Midbrain (tissue), 1 donor: ENCODE measurements at regions not wholly inside any gene's neighbourhood (a gene's known extent, or its start where the extent isn't known, plus 50 kb on each side); places are given as distances from the start of the nearest gene placed in this dataset.
A peak's percentile ranks its signal among the peaks of the same experiment; 100 is the strongest.

Experiments used
- DNase-seq: peaks from one replicate; lab custom pipeline; 2025; lab: John Stamatoyannopoulos, UW

DNA sequence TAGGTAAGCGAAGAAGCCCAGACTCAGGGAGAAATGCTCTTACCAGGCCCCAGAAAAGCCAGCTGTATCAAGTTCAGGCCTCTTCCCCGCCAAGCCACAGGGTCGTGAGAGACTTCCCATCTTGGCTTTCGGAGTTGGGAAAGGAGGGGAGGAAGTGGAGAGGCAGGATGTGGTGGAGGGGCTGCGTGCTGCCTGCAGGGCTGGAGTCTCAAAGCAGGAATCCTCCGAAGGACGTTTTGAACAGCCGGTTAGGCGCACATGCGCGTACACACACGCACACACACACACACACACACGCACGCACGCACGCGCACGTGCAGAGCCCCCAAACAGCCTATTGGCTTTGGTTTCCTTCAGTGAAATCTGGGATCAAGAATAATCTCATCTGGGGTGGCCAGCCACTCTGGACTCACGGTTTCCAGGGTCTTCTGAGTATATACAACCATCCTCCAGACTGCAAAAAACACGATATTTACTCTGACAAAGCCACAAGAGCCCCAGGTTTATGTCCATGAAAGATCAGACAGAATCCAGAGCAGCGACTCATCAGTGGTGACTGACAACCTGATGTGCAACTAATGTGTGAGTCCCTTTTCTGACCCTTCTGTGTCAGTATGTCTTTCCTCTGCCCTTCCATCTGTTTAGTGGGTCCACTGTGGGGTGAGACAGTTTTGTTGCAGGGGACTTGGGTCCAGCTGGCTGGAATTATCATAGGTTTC lies 115.0 kb upstream of the ZNF438 start:
- no peak for DNase-seq

DNA sequence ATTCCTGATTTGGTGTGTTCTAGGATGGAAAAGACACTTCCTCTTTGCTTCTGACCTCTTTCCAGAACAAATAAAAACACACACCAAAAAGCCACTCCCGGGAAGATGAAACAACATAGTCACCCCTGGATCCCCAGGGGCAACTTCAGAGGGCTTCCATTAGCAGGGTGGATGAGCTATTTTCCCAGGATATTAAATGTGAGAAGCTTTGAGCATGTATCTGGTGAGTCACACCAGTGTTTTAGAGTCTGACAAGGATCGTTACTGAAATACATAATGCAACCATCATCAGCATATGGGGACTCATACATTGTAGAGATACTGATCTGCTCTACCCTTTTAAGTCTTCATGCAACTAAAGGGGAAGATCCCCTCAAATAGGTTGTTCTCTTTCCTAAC lies 115.5 kb upstream of the ZNF438 start:
- no peak for DNase-seq

DNA sequence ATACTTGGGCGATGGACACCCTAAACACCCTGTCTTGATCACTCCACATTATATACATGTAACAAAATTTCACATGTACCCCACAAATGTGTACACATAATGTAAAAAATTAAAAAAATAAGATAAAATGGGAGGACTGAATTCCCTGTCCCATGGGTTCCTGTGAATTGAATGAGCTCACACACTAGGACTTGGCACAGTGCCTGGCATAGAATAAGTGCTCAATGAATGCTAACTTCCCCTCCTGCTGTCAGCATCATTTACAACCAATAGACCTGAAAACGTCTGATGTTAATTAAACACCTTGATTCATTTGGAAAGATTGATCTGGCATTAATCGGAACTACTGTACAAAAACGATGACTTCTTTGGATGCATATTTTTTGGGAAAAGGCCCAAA lies 117.3 kb upstream of the ZNF438 start:
- DNase-seq, result no peak

DNA sequence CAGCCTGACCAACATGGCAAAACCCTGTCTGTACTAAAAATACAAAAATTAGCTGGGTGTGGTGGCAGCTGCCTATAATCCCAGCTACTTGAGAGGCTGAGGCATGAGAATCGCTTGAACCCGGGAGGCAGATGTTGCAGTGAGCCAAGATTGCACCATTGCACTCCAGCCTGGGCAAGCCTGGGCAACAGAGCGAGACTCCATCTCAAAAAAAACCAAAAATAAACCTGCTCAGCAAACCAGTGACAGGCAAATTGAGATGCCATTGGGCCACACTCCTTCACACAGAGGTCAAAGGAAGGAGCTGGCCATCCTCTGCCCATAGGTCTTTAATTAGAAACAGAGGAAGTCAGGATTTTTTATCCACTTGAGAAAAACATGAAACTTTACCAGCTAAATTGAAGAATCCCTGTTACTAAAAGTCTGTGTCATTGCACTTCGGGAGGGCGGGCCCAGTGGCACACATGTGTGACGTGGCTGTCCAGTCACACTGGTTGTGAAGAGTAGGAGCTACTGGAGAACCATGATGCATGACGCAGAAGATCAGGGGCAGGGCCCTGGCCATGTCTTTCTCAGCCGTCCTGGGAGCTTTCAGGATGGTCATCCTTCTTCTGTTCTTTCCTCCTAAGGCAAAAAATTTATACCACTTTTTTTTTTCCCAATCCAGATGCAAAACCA lies 118.3 kb upstream of the ZNF438 start:
- DNase-seq, result no peak

DNA sequence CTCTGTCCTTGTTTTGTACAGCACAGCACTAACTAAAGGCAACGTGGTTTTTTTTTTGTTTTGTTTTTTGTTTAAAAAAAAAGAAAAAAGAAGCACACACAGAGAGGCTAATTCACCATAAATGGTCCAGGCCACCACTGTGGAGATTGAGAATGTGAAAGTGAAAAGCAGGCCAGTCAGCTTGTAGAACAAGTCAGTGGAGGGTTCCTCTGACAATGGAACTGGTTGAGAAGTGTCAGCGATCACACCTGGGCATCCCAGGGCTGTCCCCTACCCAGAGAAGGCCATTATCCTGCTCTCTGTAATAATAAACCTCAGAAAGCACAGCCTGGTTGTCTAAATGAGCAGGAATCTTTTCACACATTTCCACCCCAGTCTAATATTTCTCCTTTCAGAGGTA lies 119.6 kb upstream of the ZNF438 start:
- no peak for DNase-seq

DNA sequence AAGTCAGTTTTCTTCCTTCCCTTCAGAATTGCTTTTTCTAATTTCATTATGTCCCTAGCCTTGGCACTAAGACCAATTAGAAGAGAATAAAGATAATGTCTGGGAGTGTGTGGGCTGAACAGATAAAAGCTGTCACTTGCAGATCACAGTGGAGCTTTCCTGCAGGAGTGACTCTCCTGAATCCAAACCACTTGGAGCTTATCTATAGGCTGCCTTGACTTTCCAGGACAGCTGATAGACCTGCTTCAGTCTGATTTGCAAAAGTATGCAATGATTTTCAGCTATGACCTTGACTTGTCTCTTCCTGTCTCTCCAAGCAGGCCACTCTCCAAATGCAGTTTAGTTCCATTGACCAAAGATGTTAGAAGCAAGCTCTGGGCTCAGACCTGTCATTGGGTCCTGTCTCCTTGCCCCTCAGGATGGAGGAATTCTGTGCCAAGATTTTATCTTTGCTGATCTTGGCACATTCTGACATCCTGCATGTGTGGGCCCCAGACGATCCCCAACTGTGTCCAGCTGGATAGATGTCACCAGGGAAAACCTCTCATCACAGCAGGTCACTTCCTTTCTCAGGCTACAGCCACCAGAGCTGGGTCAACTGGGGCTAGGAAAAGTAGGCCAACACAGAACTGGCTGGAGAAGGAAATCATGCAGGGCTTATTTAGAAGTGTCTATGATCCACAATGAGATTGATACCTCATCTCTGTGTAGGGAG lies 120.9 kb upstream of the ZNF438 start:
- DNase-seq, result no peak

DNA sequence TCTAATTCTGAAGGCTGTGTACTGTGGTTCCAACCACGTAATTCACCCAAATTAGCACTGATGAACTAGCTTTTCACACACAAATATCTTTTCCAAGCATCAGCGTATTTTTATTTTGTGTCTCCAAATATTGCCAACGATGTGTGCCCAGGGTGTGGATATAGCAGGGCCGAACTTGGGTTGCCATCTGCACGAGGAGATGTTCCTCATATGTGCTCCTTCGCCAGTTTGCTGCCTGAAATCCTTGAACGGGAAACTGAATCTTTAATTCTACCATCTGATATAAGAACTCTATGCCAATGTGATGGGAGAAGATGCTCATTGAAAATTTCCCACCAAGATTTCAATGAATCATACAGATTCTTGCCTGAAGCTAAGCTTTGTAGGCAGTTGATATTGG lies 121.5 kb upstream of the ZNF438 start:
- DNase-seq, result no peak

DNA sequence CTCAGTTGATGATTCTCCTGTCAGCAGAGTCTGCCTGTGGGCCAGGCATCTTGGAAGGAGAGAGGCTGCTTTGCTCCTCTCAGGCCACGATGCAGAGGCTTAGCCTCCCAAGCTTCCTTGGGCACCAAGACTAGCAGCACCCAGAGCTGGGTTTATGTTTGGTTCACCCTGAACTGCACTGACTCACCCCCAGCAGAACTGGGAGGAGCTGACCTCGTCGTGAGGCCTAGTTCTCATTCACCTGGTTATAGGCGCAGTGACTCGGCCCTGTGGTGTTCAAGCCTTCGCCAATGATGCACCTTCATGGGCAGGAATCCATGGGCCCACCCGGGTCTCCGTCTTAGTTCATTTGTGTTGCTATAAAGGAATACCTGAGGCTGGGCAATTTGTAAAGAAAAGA lies 122.0 kb upstream of the ZNF438 start:
- no peak for DNase-seq

DNA sequence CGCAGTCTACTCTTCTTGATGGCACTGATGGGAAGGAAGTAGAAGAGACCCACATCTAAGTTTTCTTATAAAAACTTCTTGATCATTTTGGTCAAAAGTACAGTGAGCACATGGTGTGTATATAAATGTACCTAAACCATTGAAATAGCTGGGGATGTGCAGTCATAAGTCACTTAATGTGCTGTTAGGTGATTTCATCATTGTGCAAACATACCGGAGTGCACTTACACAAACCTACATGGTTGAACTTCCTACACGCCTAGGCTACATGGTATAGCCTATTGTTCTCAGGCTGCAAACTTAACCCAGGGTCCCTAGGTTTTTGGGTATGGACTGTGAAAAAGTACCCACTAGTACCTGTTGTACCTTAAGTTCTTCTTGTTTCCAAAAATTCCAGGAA lies 123.3 kb upstream of the ZNF438 start:
- no peak for DNase-seq

DNA sequence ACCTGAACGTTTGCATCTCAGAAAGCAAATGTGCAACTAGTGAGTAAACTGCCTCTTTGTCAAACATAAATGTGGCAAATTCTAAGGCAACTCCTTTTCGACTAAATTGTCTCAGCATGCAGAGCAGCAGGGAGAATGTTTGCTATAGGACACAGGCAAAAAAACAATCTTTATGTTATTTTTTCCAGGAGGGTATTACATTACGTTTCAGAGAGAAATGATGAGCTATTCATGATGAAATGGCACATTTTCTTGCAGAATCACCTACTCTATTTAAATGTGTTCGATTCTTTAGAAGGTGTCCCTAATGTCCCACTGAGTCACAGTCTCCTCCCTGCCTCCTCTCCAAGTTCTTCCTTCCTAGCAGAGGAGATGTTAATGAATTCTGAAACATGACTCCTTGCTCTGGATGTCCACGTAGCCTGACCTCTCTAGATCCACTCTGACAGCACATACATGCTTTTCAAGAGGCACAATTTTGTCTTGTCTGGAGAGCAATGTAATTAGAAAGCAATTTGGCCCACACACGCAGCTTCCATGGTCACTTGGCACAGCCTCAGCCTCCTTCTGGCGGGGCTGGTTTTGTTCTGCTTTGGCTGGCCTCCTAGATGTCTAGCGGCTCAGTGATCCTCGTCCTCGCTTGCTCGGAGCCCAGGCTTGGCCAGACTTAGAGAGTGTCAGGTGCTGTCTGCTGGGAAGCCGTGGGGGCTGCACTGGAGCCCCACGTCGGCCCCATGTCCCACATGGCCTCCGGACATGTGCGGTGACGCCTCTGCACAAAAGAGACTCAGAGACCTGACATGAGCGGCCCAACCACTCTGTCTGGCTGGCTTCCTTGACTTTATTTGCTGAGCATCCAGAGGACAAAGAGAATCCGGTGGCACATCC lies 125.7 kb upstream of the ZNF438 start:
- peak; percentile 51 for DNase-seq

DNA sequence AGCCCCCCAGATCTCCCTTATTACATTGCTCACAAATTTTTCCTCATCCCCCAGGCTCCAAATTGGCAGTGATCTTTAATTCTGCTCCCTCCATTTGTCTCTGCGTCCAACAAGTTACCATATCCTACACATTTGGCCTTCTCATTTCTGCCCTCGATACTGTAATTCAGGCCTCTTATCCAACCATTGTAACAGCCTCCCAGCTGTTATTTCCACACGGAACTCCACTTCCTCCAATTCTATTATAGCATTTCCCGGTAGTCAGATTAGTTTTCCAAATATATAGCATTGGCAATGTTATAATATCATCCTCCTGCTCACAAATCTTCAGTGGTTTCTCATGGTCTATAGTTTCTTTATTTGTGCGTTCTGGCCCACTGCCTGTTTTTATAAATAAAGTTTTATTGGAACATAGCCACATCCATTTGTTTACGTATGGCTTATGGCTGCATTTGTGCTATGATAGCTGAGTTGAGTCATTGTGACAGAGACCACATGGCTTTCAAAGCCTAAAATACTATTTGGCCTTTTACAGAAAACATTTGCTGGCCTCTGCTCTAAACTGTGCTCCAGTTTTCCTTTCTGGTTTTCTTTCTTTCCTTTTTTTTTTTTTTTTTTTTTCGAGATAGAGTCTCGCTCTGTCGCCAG lies 126.5 kb upstream of the ZNF438 start:
- DNase-seq, result no peak

DNA sequence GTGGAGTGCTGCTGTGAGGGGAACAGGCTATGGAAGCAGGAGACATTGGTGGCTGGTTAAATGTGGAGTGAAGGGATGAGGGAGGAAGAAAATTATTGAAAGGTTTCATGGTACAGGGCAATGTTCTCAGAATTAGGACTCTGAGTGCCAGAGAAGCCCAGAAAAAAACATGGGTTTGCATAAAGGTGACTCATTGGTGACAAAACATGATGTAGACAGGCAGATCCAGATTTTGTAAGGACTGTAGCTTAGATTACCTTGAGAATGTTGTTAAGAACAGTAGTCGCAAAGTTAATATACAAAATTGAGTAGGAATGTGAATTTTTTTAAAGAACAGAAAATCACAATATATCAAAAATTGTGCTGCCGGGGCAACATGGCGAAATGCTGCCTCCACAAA lies 134.9 kb upstream of the ZNF438 start:
- DNase-seq, result no peak

DNA sequence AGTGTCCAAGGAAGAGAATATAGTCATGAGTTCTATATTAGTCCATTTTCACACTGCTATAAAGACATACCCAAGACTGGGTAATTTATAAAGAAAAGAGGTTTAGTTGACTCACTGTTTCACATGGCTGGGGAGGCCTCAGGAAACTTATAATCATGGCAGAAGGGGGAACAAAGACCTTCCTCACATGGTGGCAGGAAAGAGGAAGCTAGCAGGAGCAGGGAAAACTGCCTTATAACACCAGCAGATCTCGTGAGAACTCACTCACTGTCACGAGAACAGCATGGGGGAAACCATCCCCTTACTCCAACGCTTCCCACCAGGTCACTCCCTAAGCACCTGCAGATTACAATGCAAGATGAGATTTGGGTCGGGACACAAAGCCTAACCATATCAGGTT lies 139.0 kb upstream of the ZNF438 start:
- DNase-seq, result no peak

DNA sequence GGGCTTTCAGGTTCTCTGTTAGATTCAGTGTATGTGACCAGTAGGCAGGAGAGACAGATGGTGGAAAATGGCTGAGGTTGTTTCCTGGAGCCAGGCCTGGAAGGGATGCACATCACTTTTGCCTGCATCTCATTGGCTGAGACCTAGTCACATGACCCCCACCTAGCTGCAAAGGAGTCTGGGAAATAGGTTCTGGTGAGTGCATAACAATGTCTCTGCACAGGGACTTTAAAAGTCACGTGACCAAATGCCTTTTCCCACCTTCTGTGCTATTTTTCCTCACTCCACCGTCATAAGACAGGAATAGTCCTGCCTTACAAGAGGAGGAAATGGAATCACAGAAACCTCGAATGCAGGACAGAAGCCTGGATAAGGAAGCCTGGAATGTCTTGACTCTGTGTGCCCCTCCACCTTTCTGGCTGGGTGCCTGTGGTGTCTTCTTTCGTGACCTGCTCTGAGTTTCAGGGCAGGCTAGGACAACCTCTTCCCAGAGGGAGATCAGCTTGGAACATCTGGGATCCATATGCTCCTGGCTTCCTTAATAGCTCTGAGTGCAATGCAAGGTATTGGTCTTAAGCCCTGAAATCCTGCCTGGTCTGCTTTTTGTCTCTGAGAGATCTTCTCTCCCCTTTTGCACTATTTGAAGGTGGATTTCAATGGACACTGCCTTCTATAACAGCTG lies 139.9 kb upstream of the ZNF438 start:
- no peak for DNase-seq

DNA sequence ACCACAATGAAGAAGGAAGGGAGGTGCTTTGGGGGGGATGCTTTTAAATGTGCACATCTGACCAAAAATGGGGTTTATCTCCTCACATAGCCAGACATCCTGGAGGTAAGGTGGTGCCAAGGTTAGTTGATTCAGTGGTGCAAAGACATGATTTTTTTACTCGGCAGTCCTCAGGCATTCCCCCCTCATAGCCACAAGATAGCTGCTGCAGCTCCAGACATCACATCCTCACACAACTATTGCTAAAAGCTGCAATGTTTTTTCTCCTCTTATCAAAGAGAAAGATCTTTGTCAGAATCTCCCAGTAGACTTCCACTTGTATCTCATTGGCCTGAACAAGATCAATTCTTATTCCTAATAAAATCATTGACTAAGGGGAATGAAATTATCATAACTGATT lies 141.3 kb upstream of the ZNF438 start:
- no peak for DNase-seq

DNA sequence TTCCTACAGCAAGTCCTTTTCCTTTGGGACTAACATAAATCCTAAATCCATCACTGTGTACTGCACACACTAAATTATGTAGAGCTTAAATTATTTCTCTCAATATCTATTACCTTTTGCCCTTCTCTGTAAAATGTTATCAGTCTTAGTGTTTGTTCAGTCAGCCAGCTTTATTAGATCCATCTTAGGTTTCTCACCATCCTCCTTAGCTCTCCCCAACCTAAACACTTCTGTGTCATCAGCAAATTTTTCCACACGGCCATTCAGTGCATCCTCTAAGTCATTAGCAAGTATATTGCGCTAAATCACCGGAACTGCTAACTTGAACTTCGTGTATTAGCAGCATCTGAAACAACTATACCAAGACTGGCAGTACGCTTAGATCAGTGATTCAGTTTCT lies 142.1 kb upstream of the ZNF438 start:
- DNase-seq, result no peak

DNA sequence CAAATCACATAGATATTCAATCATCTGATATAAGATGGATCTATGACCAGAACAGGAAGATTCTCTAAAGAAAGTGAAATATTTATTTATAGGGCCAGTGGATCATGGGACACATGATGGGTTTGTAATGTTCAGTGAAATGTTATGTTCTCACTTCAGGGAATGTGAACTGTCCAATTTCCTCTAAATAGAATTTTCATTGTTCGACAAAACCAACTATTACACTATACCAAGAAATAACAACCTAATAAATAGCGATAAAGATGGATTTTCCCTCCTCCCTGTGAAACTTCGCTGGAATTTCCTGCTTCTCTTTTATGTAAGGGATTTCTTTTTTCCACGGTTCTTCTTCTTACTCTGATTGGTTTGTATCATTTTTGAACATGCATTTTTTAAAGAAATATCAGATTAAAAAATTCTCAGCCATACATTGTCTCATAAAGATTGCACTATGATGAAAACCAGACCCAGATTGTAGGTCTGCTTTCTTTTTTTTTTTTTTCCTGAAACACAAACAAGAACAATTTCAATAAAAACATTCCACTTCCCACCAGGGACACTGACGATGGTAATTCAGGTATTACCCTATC lies 139.8 kb upstream of the ZEB1 start:
- no peak for DNase-seq

DNA sequence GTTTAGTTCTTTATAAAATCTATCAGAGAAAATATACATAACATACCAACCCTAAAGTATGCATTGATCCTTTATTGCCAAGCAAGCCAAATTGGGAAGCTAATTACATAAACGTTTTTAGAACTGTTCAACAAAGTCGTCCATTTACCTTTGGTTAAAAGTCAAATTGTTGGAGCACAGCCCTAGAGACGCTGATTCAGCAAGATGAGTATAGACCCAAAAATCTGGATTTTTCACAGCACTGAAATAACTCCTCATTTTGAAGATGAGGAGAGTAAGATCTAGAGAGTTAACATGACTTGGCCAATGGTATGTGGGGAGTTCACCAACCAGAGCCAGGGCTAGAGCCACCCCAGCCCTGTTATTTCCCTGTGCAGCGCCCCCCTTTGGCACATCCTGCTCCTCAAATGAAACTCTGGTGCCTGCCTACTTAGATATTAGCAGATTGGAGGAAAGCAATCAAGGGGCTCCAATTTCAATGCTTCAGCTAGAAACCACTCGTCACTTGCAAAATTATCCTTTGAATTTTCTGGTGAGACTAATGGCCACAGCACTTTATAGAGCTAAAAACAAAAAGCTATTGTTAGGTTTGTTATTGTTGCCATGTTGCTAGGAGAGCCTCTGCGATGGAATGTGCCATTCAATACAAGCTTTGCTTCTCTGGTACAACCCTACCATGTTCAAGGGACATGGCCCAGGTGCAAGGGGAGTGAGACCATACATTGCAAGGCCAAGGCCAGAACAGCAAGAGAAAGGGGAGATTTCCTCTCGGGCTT lies 132.6 kb upstream of the ZEB1 start:
- DNase-seq, result no peak

DNA sequence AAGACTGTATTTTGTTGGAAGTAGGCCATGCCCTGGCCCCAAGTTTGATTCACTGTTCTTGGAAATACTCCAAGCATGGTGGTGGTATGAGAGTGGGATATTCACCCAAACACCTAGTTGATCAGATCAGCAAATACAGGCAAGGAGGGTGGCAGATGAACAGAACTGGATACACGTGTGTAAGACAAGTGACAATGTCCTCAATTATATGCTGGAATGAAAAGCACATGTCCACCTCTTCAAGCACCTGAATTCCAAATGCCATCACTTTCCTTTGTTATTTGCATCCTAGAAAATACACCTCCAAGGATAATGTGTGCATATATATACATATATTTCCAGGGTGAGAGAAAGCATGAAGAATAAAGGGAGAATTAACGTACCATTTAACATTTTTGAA lies 131.8 kb upstream of the ZEB1 start:
- DNase-seq, result no peak

DNA sequence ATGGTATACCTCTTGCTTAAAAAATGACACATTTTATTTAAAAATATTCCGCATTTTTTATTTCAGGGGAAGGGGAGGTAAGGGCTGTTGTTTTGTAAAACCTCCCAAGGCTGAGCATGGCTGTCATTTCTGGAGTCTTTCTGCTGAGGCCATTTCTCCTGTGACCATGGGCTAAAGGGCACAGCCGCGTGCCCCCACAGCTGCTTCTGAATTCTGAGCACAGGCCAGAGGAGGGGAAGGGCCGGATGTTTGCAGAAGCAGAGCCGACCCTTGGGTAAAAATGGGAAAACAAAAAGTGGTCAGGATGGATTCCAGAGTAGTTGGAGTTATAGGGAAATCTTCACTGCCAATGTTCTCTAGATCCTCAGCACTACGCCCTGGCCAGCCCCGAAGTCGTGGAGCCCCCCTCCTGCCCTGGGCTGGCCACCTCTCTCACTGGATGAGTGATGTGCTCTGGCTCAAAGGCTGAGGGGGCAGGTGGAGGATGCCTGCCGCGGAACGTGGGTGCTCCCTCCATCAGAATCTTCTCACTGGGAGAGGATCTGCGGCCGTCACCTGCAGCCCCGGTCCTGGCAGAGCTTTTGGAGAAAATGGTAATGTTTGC lies 131.3 kb upstream of the ZEB1 start:
- no peak for DNase-seq
